Fibroblast of skin of left quadriceps (primary cell): ENCODE measurements at regions not wholly inside any gene's neighbourhood (a gene's known extent, or its start where the extent isn't known, plus 50 kb on each side); places are given as distances from the start of the nearest gene placed in this dataset.
"Not testable (repeated sequence)": the region's sequence is repeated elsewhere in the genome, so short reads cannot be mapped to it uniquely, and the experiment has no call there.

Experiments
- DNase-seq, 2 experiments: peaks; one replicate each; pipeline ENCODE4 v3.0.0-alpha.2; 2013; ENCODE audit warnings: low read depth in 2 of 2

DNA sequence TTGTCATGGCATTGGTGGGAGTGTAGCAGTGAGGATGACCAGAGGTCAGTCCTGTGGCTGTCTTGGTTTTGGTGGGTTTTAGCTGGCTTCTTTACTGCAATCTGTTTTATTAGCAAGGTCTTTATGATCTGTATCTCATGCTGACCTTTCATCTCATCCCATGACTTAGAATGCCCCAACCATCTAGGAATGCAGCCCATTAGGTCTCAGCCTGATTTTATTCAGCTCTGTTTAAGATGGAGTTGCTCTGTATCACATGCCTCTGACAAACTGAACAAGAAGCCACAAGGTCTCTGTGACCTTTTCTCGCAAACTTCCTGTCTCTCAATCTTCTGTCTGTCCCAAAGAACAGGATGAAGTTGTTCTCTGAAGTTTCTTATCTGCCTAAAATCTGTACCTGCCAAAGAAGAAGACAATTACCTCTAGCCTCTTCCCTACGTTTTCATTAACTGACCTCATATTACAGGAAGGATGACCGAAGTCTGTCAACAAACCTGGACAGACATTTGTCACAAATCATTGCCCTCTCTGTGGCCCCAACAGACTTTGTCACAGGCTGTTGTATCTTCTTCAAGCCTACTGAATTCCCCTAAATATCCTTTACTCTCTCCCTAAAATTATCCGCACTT lies 284.2 kb upstream of the SEMA6A start:
- no peak for DNase-seq

DNA sequence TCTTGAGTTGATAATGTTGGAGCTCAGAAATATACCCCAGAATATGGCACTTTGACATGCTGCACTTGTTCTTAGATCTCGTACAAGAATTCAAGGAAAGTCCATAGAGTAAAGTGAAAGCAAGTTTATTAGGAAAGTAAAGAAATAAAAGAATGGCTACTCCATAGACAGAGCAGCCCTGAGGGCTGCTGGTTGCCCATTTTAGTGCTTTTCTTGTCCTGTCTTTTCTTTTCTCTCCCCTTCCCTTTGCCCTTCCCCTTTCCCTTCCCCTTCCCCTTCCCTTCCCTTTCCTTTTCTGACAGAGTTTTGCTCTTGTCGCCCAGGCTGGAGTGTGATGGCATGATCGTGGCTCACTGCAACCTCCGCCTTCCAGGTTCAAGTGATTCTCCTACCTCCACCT lies 283.4 kb upstream of the SEMA6A start:
- DNase-seq: not testable (repeated sequence)

DNA sequence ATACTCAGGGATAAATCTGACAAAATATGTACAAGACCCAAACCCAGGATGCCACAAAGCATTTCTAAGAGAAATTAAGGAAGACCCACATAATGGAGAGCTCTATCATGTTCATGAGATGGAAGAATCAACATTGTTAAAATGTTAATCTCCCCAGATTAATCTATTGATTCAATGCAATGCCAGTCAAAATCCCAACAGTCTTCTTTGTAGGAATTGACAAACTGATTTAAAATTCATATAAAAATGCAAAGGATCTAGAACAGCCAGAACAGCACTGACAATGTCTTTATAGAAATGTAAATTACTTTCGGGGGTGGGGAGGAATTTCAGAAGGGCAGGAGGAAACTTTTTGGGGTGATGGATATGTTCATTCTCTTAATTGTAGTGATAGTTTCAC lies 281.6 kb upstream of the SEMA6A start:
- no peak for DNase-seq

DNA sequence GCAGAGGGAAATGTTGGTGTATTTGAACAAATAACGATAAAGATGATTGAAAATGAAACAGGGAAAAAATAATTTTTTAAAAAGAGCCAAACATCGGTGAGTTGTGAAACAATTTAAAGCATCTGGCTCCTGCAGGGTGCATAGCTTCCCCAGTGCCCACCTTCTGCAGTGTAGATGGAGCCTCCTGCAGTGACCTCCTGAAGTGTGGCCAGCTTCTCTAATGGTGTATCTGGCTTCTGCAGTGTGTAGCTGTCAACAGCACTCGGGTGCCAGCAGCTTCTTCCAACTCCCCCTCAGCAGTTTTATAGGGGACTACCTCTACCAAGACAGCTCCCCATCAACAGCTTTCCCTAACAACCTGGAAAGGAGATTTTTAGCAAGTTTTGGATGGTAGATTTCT lies 279.4 kb upstream of the SEMA6A start:
- DNase-seq: no peak

DNA sequence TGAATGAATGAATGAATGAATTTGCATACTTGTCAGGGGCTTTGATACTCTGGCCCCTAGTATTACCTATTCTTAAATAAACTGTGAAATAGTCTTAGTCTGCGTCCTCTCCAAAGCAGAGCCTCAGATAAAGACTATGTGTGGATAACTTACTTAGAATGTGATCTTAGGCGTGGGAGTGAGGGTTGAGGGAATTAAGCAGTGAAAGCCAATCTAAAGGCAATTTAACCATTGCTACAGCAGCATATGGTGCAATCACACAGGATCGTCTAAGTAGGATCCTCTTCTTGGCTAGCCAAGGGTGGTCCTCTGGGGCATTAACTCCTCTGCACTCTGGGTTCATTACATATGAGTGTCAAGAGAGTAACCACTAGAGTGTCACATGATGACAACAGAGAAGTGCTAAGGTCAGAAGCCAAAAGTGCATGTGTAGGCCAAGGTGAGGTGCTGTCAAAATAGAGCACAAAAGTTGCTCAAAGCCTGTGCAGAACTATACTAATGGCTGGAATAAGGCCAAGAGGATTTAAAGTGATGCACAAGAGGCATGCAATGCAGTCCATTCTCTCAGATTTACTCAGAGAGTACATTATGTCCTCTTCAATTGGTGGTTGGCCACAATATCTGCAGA lies 274.4 kb upstream of the SEMA6A start:
- DNase-seq: no peak

DNA sequence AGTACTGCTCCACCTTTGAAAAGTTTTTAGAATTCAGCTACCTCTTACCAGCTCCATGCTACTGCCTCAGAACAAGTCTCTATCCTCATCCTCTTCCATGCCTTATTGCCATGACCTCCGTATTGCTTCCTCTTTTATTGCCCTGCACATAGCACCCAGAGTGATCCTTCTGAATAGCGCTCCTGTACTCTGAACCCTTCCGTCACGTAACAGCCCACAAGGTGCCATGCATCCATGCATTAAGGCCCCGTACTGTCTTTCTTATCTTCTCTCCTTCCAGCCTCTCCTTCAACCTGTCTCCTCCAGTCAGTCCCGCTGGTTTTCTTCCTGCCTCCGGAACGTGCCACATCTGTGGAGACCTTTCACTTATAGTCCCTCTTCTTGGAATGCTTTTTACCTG lies 273.3 kb upstream of the SEMA6A start:
- DNase-seq: no peak

DNA sequence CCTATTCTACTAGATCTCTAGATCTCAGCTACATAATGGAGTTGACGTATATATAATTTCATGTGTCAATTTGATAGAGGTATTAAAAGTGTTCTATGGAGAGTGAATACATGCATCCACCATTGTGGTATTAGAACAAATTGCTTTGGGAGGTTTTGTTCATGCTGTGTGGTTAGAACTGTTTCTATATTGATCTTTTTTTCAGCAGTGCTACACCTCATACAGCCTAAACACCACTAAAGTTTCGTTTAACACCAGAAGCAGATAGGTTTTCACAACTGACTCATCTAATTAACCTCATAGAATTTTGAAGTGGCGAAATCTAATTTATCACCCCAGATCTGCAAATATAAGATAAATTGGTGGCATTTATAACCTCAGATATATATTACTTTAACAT lies 269.4 kb upstream of the SEMA6A start:
- no peak for DNase-seq

DNA sequence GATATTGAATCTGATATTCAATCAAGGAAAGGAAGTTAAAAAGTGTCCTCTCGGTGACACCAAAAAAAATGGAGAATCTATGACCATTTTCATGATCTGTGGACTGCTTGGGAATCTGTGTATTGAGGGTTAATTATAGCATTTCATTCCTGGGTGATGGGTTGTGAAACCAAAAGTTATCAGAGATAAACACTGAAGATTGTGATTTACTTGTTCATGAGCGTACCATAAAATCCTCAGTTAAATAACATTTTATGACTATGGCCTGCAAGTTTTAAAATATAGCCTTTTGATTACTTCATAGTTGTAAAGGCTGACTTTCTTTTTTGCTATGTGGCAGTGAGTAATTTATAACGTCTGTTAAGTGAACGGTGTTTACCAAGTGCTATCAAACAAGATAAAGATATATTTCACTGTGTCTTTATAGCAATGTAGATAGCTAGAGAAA lies 267.9 kb upstream of the SEMA6A start:
- no peak for DNase-seq

DNA sequence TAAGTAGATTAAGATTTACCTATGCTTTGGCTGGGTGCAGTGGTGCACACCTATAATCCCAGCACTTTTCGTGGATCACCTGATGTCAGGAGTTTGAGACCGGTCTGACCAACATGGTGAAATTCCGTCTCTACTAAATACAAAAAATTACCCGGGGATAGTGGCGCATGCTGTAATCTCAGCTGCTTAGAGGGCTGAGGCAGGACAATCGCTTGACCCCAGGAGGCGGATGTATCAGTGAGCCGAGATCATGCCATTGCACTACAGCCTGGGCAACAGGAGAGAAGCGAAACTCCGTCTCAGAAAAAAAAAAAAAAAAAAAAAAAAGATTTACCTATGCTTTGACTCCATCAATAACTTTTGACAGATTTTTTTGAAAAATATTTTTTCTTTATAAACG lies 267.1 kb upstream of the SEMA6A start:
- no peak for DNase-seq

DNA sequence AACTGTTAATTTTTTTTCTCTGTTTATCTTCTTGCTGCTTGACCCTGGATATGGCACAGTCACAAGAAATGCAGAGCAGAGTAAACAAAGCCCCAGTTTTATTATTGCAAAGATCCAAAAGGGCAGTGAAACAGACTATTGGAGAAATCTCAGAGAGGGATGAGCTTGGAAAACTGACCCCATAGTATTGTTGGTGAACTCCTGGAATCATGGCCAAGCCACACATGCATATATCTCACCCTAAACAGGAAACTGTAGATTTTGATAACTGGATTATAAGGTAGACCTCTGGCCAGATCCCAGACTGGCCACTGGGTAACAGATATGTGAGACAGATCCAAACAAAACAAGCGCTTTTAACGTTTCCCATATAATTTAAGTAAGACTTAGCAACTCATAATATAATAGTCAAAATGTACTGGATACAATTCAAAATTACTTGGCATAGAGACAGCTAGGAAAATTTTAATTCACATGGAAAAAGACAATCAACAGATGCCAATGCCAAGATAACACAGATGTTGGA lies 263.5 kb upstream of the SEMA6A start:
- DNase-seq: no peak

DNA sequence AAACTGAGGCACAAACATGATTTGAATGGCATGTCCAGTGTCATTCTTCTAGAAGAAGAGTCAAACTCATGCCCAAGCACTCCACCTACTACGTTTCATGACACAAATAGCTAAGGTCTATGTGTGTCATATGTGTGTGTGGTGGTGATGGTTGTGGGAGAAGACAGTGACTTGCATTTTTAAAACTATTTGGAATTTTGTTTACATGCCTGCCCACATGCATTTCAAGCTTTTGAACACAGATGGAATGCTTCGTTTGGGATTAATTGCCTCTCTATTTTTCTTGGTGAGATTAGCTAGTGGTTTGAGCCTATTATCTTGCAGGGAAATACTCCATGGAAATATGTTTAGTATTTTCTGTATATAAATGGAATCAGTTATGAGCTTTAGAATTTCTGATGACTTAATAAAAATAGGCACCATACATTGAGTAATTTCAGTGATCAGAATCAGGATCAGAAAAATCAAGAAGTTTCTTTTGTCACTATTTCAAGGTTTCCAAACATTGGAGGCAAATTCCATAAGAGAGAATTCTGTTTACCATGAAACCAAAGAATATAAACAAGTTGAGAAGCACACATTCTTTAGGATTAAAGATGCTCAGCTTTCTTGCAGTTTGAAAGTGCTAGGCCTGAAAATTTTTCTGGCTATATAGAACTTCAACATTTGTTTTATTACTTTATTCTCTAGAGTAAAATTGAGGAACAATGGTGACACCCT lies 260.3 kb upstream of the SEMA6A start:
- no peak for DNase-seq

DNA sequence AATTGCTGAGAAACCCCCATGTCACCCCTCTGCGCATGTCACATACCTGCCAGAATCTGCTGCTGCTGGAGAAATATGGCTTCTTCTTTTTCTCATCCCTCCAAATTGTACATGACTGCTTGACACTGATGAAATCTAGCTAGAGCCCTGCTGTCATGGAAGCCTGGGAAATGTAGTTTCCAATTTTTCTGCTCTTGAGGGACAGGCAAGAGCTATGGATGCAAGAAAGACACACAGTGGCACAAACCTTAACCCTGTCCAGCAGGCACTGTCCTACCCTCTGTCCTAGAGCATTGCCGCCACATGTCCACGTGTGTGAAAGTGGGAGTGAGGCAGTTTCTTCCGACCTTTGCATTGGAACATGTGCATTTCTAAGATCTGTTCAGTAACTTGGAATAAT lies 255.5 kb upstream of the SEMA6A start:
- DNase-seq: no peak

DNA sequence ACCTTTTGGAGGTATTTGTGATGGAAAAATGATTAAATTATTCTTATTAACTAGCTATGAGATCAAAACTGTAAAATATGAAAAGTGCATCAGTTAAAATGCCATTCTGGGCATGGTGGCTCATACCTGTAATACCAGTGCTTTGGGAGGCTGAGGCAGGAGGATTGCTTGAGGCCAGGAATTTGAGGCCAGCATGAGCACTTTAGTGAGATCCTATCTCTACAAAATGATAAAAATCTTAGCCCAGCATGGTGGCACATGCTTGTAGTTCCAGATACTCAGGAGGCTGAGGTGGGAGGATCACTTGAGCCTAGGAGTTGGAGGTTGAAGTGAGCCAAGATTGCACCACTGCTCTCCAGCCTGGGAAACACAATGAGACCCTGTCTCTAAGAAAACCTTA lies 252.5 kb upstream of the SEMA6A start:
- no peak for DNase-seq

DNA sequence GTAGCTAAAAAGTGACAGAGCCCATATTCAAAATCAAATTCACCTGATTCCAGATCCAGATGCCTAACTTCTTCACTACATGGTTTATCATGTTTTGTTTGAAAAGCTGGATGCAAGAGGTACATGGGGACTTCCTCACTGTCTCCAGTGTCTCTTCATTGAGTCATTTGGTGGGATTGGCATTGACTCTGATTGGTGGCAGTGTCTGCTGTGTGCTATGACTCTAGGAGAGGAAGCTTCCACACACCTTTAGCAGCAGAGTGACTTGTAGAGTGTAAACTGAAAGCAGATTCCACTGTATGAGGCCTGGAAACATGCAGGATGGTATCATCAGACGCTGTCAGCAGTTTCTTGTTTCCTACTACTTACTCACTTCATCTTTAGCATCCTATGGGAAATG lies 250.9 kb upstream of the SEMA6A start:
- DNase-seq: no peak

DNA sequence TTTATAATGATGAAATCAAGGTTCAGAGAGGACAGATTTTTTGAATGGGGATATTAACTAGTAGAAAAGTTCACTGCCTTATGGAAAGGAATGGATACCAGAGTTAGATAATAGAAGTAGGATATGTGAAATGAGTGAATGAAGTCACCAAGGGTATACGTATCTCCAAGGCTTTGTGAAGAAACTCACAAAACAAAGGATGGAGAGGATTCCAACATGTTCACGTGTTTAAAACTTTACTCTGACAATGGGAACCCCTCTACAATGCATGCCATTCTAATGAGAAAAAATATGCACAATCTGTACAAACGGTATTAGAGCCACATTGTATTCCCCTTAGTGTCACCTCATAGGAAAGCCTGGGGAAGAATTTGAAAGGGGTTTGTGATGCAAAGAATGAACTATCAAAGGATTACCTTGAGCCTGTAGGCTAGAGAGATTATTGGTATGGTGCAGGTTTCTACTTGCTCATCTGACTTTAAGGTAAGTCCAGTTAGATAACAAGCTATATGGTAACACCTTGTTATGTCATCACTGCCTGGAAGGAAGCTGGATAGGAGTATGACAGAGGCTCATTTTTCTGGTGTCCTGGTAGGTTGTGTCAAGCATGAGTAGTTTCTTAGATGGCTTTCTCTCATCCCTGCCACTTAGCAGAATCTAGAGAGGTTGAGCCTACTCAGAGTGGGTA lies 250.3 kb upstream of the SEMA6A start:
- DNase-seq: no peak

DNA sequence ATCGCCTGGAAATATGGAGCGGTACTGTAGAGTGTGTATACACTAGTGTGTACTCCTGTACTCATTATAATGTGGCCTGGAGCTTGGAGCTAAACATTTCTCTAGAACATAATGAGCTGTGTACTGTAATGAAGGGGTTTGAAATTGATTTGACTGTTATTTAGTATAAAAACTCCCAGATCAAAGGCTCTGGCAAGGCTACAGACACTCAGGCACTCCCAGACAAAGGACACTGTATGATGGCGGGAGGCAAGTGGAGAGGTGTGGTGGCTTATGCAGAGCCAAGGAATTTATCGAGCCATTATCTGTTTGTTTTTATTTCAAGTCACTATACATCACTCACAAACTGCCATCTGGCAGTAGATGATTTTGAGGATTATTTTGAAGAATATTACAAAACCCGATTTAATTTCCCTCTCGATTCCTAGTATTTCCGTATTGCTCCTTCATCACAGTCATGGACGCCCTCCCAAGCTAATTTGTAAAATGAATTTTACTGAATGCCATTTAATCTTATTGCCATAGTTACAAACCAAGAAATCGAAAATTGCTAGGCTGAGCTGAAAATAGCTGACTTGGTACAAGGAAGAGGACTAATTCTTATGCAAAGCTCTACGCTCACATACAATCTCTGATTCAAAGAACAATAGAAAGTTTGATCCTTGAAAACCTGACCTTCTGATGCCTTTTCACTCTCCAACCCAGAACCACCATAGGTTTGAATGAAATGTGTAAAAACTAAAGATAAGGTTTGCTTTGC lies 240.2 kb upstream of the SEMA6A start:
- no peak for DNase-seq

DNA sequence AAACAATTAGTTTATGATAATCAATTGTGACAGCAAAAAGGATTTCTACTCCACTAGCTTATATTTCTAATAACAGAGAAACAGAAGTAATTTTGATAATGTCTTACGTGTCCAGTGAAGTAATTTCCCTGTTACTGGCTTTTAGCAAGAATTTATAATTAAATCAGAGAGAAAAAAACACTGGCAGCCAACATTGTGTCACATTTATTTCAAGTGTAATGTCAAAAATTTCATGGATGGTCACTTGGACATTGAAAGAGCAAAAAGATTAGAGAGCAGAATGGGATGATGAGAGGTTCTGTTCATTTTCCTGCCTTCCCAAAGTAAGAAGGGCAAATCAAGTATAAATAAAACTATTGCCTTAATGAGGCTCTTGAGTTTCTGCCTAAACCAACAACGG lies 239.3 kb upstream of the SEMA6A start:
- DNase-seq: no peak

DNA sequence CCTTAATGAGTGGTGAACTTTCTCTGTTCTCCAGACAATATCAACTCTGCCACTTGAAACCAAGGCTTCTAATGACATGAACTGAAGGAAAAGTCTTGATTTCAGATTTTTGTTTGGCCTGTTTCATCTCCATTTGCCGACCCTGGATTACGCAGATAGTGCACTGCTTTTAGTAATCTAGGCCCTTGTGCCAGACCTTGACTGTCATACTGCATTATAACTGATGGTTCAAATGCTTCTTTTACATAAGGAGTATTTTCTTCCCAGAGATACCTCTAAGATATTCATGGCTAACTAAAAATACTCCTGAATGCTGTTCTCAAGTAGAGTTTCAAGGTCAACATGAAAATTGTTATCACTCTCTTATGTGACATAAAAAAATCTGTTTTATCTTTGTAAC lies 238.7 kb upstream of the SEMA6A start:
- no peak for DNase-seq

DNA sequence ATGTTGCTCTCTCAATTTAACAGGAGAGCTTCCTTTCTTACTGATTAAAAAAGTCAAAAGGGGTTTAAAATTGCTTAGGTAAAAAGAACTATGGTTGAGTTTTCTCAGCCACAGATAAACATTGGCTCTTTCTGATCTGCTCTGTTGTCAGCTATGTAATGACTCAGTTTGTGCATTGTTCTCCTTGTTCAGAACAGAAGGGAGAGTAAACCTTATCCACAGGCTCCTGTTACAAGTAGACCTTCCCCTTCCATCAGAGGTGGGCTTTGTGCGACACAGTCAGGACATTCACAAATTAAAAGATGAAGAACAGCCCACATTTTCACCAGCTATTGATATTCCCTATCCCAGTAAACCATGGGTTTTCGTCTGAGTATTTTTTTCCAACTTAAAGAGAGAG lies 236.3 kb upstream of the SEMA6A start:
- DNase-seq: no peak

DNA sequence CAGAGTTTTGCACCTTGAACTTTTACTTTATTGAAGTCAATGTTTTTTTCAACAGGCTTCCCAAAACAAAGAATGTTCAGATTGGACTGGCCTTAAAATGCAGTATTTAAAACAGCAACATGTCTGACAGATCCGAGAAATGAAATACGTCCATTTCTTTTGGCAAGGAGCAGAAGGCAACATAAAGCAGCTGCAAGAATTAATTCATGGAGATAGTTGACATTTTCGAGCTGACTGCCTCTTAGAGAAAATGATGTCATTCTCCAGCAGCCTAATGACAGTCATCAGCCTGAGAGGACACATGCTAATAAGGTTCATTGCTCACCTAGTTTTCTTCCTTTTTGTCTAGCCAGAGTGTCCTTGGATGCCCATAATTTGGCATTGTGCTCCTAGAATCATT lies 232.2 kb upstream of the SEMA6A start:
- DNase-seq: no peak

DNA sequence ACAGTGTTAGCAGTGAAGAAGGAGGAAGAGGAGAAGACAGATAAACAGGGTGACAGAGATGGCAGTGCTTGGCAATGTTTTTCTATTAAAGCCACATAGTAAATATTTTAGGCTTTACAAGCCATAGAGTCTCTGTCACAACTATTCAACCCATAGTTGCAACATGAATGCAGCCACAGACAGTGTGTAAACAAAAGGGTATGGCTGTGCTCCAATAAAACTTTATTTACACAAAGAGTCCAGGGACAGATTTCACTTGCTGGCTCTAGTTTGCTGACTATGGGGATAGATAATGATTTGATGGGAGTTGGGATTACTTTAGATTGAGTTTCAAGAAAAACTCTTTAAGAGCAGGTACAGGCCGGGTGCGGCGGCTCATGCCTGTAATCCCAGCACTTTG lies 224.8 kb upstream of the SEMA6A start:
- DNase-seq: no peak

DNA sequence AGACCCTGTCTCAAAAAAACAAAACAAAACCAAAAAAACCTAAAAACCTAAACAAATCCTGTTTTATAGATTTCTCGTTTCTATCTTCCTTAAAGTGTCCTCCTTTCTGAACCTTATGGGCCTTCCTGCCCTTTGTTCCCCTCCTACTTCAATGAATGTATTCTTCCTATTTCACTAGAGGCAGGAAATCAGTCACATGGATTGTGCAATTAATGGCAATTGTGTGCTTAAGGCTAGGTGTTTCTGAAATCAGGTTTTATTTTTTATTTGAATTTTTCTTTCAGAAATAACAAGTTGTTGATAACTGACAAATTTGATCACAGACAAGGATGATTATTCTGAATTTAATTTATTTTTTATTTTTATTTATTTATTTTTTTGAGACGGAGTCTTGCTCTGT lies 220.6 kb upstream of the SEMA6A start:
- no peak for DNase-seq
